ENCODE measurements at regions not wholly inside any gene's neighbourhood (a gene's known extent, or its start where the extent isn't known, plus 50 kb on each side); places are given as distances from the start of the nearest gene placed in this dataset.
A peak's percentile ranks its signal among the peaks of the same experiment; 100 is the strongest.

GRCh38 chr15:94535298-94536048 is 304.1 kb downstream of the MCTP2 start:
- DNase-seq, result no peak

- no peak for DNase-seq
Measured at GRCh38 chr15:94536549-94536948, 305.2 kb downstream of the MCTP2 start.

- DNase-seq, result no peak
Measured at GRCh38 chr15:94538280-94538679, 306.9 kb downstream of the MCTP2 start.

- DNase-seq, result no peak
Measured at GRCh38 chr15:94542391-94542790, 311.0 kb downstream of the MCTP2 start.

GRCh38 chr15:94546808-94547207 is 315.4 kb downstream of the MCTP2 start:
- DNase-seq, result no peak

GRCh38 chr15:94547711-94548110 is 316.4 kb downstream of the MCTP2 start:
- DNase-seq, result no peak

GRCh38 chr15:94555841-94556519 is 324.6 kb downstream of the MCTP2 start:
- no peak for DNase-seq

- no peak for DNase-seq
Measured at GRCh38 chr15:94561036-94561689, 329.8 kb downstream of the MCTP2 start.

GRCh38 chr15:94563456-94563855 is 332.1 kb downstream of the MCTP2 start:
- no peak for DNase-seq

GRCh38 chr15:94576889-94577533 is 345.6 kb downstream of the MCTP2 start:
- no peak for DNase-seq

- DNase-seq, result no peak
Measured at GRCh38 chr15:94579286-94579685, 347.9 kb downstream of the MCTP2 start.

GRCh38 chr15:94580211-94580885 is 349.0 kb downstream of the MCTP2 start:
- no peak for DNase-seq

GRCh38 chr15:94582368-94582767 is 351.0 kb downstream of the MCTP2 start:
- peak; percentile 14 for DNase-seq

- peak; percentile 4 for DNase-seq
Measured at GRCh38 chr15:94584833-94585244, 353.5 kb downstream of the MCTP2 start.

GRCh38 chr15:94586099-94586498 is 354.7 kb downstream of the MCTP2 start:
- DNase-seq, result no peak

- DNase-seq, result no peak
Measured at GRCh38 chr15:94587113-94587512, 355.8 kb downstream of the MCTP2 start.

- DNase-seq, result no peak
Measured at GRCh38 chr15:94588993-94589392, 357.6 kb downstream of the MCTP2 start.

- no peak for DNase-seq
Measured at GRCh38 chr15:94592495-94592894, 361.1 kb downstream of the MCTP2 start.

GRCh38 chr15:94596707-94597106 is 365.3 kb downstream of the MCTP2 start:
- DNase-seq, result no peak

GRCh38 chr15:94600505-94600904 is 369.1 kb downstream of the MCTP2 start:
- DNase-seq, result no peak

GRCh38 chr15:94602754-94603470 is 371.6 kb downstream of the MCTP2 start:
- no peak for DNase-seq

Data from muscle of arm (tissue), 1 donor.